Sigmoid colon (tissue), 6 donors: ENCODE measurements at regions not wholly inside any gene's neighbourhood (a gene's known extent, or its start where the extent isn't known, plus 50 kb on each side); places are given as distances from the start of the nearest gene placed in this dataset.

Experiments
- DNase-seq: peaks from one replicate; pipeline ENCODE4 v3.0.0-alpha.2; 2019
- H3K27ac ChIP-seq, 4 donors: fragments of 200-600 bp; sonication (generic); one replicate each; pipeline ENCODE4 v1.5.1; 2016 to 2019; ENCODE audit warnings: mild to moderate bottlenecking in 1 of 4
- H3K27me3 ChIP-seq, 3 donors: fragments of 200-600 bp; sonication (generic); one replicate each; pipeline ENCODE4 v1.5.1; 2019; ENCODE audit warnings: mild to moderate bottlenecking in 1 of 3
- H3K36me3 ChIP-seq, 4 donors: fragments of 200-600 bp; sonication (generic); one replicate each; pipeline ENCODE4 v1.5.1; 2016 to 2019
- H3K4me1 ChIP-seq, 4 donors: fragments of 200-600 bp; sonication (generic); one replicate each; pipeline ENCODE4 v1.5.1; 2017 to 2019
- H3K4me3 ChIP-seq, 4 donors: fragments of 200-600 bp; sonication (generic); one replicate each; pipeline ENCODE4 v1.5.1; 2017 to 2019; ENCODE audit warnings: mild to moderate bottlenecking in 2 of 4, moderate library complexity in 1 of 4
- H3K9me3 ChIP-seq, 4 donors: fragments of 200-600 bp in 3 of 4; sonication (generic) in 3 of 4; one replicate each; pipeline versions ENCODE4 v1.5.1 to v1.6.1; 2013 to 2019
- CTCF ChIP-seq, 4 experiments: fragments of 450-650 bp in 3 of 4; fragments of 200-600 bp in 1 of 4; IDR thresholded peaks; one replicate each; pipeline ENCODE4 v1.5.1; 2016 to 2019; ENCODE audit warnings: antibody characterized with exemption in 4 of 4, mild to moderate bottlenecking in 3 of 4, moderate library complexity in 2 of 4
- EP300 ChIP-seq, 4 donors: sonication (generic); formaldehyde crosslinking; IDR thresholded peaks; one replicate each; pipeline ENCODE4 v1.6.1; 2017; ENCODE audit warnings: antibody characterized with exemption in 4 of 4
- POLR2A ChIP-seq, 2 donors: fragments of 450-650 bp; IDR thresholded peaks; one replicate each; pipeline ENCODE4 v1.6.1; 2016; ENCODE audit warnings: antibody characterized with exemption in 2 of 2, mild to moderate bottlenecking in 2 of 2, moderate library complexity in 2 of 2
- POLR2AphosphoS5 ChIP-seq, 4 donors: sonication (generic); formaldehyde crosslinking; IDR thresholded peaks; one replicate each; pipeline ENCODE4 v1.6.1; 2017; ENCODE audit warnings: antibody characterized with exemption in 4 of 4
- WGBS, 2 donors: extraction: QIAGEN DNeasy Blood & Tissue Kit; methylation state at CpG; one replicate each; pipeline ENCODE4 v1.1.7; 2013; 5-methylcytosine and 5-hydroxymethylcytosine counted together
- intact Hi-C: fragments of 100-400 bp; cut with DNase I; formaldehyde crosslinking; loops from one replicate; pipeline ENCODE4 v1.15.1; 2023
- donor health status: healthy with polysubstance abuse.
- donor health status: healthy.

- intact Hi-C loops, result loop anchor here (10.0 kb wide), 1 partner anchor 356 kb away; the partner anchor contains the start of gene ZNF783
- Histone ChIP-seq H3K4me1 (peaks cover 0 to 30% (median 23%) of the 10 kb centered on the region in 4 donors), H3K36me3 (peaks cover 31 to 54% (median 48%) of the 10 kb centered on the region in 4 donors), H3K27ac (no peak overlapping the region), H3K9me3 (no peaks in the 10 kb centered on the region), H3K4me3 (no peak overlapping the region), H3K27me3 (no peaks in the 10 kb centered on the region)
- DNase-seq, result no peak
- WGBS, 2 donors, result 76 to 85% methylated on average over 14 of the region's 14 CpGs
- TF ChIP-seq POLR2A (IDR thresholded peaks at IDR 0.05) (no peak), POLR2AphosphoS5 (IDR thresholded peaks at IDR 0.05) (no peak), CTCF (IDR thresholded peaks at IDR 0.05) (no peak), EP300 (IDR thresholded peaks at IDR 0.05) (no peak)
These were observed 123.4 kb upstream of the ZNF746 start for GRCh38 chr7:149620961-149621360.

- no peak overlapping the region for H3K27ac ChIP-seq
- H3K4me3 ChIP-seq, result no peak overlapping the region
- no peak for DNase-seq
- intact Hi-C loops, result no loop called here
- TF ChIP-seq CTCF (IDR thresholded peaks at IDR 0.05), result no peak
- no peak for TF ChIP-seq POLR2AphosphoS5 (IDR thresholded peaks at IDR 0.05)
- no peak for TF ChIP-seq EP300 (IDR thresholded peaks at IDR 0.05)
- no peak for TF ChIP-seq POLR2A (IDR thresholded peaks at IDR 0.05)
- H3K27me3 ChIP-seq, result no peaks in the 10 kb centered on the region
- peaks cover 0 to 3% (median 0%) of the 10 kb centered on the region in 4 donors for H3K4me1 ChIP-seq
- H3K9me3 ChIP-seq, result no peaks in the 10 kb centered on the region
- WGBS, 2 donors, result 71 to 82% methylated on average over 8 of the region's 8 CpGs
- peaks cover 31 to 93% (median 74%) of the 10 kb centered on the region in 4 donors for H3K36me3 ChIP-seq
These were observed 119.3 kb upstream of the ZNF746 start for GRCh38 chr7:149616898-149617297.

- no peak for DNase-seq
- 91% methylated on average over 13 of the region's 13 CpGs for WGBS, 2 donors
- Histone ChIP-seq H3K4me1 (no peaks in the 10 kb centered on the region), H3K9me3 (no peaks in the 10 kb centered on the region), H3K27ac (no peak overlapping the region), H3K4me3 (no peak overlapping the region), H3K36me3 (peaks cover 30 to 99% (median 81%) of the 10 kb centered on the region in 4 donors), H3K27me3 (no peaks in the 10 kb centered on the region)
- TF ChIP-seq CTCF (IDR thresholded peaks at IDR 0.05) (no peak), POLR2A (IDR thresholded peaks at IDR 0.05) (no peak), POLR2AphosphoS5 (IDR thresholded peaks at IDR 0.05) (no peak), EP300 (IDR thresholded peaks at IDR 0.05) (no peak)
- intact Hi-C loops, result no loop called here
These were observed 118.2 kb upstream of the ZNF746 start for GRCh38 chr7:149615690-149616270.

GRCh38 chr7:149610441-149611011, 112.9 kb upstream of the ZNF746 start:
- DNase-seq, result peak; percentile 8
- H3K9me3 ChIP-seq, result no peaks in the 10 kb centered on the region
- no peak overlapping the region for H3K27ac ChIP-seq
- no peaks in the 10 kb centered on the region for H3K27me3 ChIP-seq
- TF ChIP-seq POLR2A (IDR thresholded peaks at IDR 0.05), result no peak
- no peak for TF ChIP-seq POLR2AphosphoS5 (IDR thresholded peaks at IDR 0.05)
- no peak for TF ChIP-seq CTCF (IDR thresholded peaks at IDR 0.05)
- no peak for TF ChIP-seq EP300 (IDR thresholded peaks at IDR 0.05)
- intact Hi-C loops, result no loop called here
- H3K36me3 ChIP-seq, result peaks cover 3 to 90% (median 39%) of the 10 kb centered on the region in 4 donors
- no peaks in the 10 kb centered on the region for H3K4me1 ChIP-seq
- no peak overlapping the region for H3K4me3 ChIP-seq
- WGBS, 2 donors, result 92 to 95% methylated on average over 4 of the region's 4 CpGs
